ENCODE measurements at regions not wholly inside any gene's neighbourhood (a gene's known extent, or its start where the extent isn't known, plus 50 kb on each side); places are given as distances from the start of the nearest gene placed in this dataset.

DNA sequence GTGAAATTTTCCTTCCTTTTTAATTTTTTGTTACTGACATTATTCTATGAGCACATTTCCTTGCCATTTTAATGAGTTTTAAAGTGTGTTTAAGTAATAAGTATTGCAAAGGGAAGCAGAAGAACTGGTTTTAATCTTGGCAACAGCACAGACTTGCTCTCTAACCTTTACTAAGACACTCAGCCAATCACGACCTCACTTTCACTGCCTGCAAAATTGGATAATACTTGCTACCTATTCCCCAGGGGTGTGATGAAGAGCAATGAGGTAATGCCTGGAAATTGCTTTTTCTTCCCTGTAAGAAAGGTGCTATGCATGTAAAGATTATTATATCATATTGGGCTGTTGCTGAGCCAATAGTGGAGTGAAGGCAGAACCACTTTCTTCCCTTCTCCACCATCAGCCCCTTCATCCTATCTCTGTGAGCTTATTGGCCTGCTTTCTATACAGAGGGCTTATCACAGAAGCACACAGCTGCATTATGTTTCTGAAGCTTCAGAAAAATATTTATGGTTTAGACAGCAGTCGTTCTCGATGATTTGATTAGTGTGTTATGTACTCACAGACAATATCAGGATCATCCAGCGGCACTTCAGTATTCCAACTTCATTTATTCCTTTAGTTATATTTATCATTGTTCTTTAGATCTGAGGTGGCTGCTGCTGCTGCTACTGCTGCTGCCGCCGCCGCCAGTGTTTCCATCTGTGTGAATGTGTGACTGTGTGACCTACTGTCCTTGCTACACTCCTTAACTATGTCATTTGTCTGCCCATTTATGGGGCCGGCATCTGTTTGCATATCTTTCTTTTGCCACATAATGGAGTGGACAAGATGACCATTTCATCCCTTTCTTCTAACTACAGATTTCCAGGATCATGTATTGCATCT, 255.1 kb downstream of the C4orf33 start:
- TF ChIP-seq, protein P1, sequence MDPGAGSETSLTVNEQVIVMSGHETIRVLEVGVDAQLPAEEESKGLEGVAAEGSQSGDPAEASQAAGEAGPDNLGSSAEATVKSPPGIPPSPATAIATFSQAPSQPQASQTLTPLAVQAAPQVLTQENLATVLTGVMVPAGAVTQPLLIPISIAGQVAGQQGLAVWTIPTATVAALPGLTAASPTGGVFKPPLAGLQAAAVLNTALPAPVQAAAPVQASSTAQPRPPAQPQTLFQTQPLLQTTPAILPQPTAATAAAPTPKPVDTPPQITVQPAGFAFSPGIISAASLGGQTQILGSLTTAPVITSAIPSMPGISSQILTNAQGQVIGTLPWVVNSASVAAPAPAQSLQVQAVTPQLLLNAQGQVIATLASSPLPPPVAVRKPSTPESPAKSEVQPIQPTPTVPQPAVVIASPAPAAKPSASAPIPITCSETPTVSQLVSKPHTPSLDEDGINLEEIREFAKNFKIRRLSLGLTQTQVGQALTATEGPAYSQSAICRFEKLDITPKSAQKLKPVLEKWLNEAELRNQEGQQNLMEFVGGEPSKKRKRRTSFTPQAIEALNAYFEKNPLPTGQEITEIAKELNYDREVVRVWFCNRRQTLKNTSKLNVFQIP (CRISPR knock-in tag; IDR thresholded peaks at IDR 0.05; ENCODE audit: borderline replicate concordance, low read depth) = no peak
- no peak for TF ChIP-seq CREB5 (CRISPR knock-in tag; IDR thresholded peaks at IDR 0.05; ENCODE audit: low read depth)
- TF ChIP-seq RARB (CRISPR knock-in tag; IDR thresholded peaks at IDR 0.05) = no peak
- no peak for TF ChIP-seq CSDC2 (CRISPR knock-in tag; IDR thresholded peaks at IDR 0.05)
- TF ChIP-seq ZC3H10 (CRISPR knock-in tag; IDR thresholded peaks at IDR 0.05) = no peak
- no peak for TF ChIP-seq ESRRG (CRISPR knock-in tag; IDR thresholded peaks at IDR 0.05)
- TF ChIP-seq PPARA (CRISPR knock-in tag; IDR thresholded peaks at IDR 0.05; ENCODE audit: borderline replicate concordance) = no peak
- TF ChIP-seq TCF4 (CRISPR knock-in tag; IDR thresholded peaks at IDR 0.05; ENCODE audit: borderline replicate concordance) = no peak
- TF ChIP-seq ISL1 (CRISPR knock-in tag; IDR thresholded peaks at IDR 0.05) = no peak
- TF ChIP-seq, protein P2, sequence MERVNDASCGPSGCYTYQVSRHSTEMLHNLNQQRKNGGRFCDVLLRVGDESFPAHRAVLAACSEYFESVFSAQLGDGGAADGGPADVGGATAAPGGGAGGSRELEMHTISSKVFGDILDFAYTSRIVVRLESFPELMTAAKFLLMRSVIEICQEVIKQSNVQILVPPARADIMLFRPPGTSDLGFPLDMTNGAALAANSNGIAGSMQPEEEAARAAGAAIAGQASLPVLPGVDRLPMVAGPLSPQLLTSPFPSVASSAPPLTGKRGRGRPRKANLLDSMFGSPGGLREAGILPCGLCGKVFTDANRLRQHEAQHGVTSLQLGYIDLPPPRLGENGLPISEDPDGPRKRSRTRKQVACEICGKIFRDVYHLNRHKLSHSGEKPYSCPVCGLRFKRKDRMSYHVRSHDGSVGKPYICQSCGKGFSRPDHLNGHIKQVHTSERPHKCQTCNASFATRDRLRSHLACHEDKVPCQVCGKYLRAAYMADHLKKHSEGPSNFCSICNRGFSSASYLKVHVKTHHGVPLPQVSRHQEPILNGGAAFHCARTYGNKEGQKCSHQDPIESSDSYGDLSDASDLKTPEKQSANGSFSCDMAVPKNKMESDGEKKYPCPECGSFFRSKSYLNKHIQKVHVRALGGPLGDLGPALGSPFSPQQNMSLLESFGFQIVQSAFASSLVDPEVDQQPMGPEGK (CRISPR knock-in tag; IDR thresholded peaks at IDR 0.05; ENCODE audit: borderline replicate concordance) = no peak
- TF ChIP-seq ZFP30 (CRISPR knock-in tag; IDR thresholded peaks at IDR 0.05) = no peak
- TF ChIP-seq, protein P3, sequence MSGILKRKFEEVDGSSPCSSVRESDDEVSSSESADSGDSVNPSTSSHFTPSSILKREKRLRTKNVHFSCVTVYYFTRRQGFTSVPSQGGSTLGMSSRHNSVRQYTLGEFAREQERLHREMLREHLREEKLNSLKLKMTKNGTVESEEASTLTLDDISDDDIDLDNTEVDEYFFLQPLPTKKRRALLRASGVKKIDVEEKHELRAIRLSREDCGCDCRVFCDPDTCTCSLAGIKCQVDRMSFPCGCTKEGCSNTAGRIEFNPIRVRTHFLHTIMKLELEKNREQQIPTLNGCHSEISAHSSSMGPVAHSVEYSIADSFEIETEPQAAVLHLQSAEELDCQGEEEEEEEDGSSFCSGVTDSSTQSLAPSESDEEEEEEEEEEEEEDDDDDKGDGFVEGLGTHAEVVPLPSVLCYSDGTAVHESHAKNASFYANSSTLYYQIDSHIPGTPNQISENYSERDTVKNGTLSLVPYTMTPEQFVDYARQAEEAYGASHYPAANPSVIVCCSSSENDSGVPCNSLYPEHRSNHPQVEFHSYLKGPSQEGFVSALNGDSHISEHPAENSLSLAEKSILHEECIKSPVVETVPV (CRISPR knock-in tag; IDR thresholded peaks at IDR 0.05) = no peak
- TF ChIP-seq OSR1 (CRISPR knock-in tag; IDR thresholded peaks at IDR 0.05) = no peak
- TF ChIP-seq GLIS3 (CRISPR knock-in tag; IDR thresholded peaks at IDR 0.05) = no peak
